Gastrocnemius medialis (tissue), 4 donors: ENCODE measurements at regions not wholly inside any gene's neighbourhood (a gene's known extent, or its start where the extent isn't known, plus 50 kb on each side); places are given as distances from the start of the nearest gene placed in this dataset.

Experiments used
- ATAC-seq, 2 donors: fragments of 150-250 bp; one replicate each; pipeline ENCODE4 v1.9.1; 2016
- DNase-seq, 2 donors: peaks; one replicate each; pipeline ENCODE4 v3.0.0-alpha.2; 2019
- H3K27ac ChIP-seq, 4 donors: fragments of 200-600 bp; sonication (generic); 1 replicate in 1 of 4; 2 replicates in 3 of 4; pipeline ENCODE4 v1.5.1; 2016 to 2018; ENCODE audit warnings: mild to moderate bottlenecking in 2 of 4, moderate library complexity in 1 of 4
- H3K27me3 ChIP-seq, 3 donors: fragments of 200-600 bp; sonication (generic) in 2 of 3; 1 replicate in 1 of 3; 2 replicates in 2 of 3; pipeline versions ENCODE4 v1.5.1 to v1.6.0; 2016 to 2019; ENCODE audit warnings: mild to moderate bottlenecking in 1 of 3, moderate library complexity in 1 of 3
- H3K36me3 ChIP-seq, 2 donors: fragments of 200-600 bp; sonication (generic) in 1 of 2; one replicate each; pipeline ENCODE4 v1.5.1; 2017 to 2018
- H3K4me1 ChIP-seq, 2 donors: fragments of 200-600 bp; sonication (generic) in 1 of 2; one replicate each; pipeline ENCODE4 v1.5.1; 2016 to 2017; ENCODE audit warnings: mild to moderate bottlenecking in 2 of 2
- H3K4me3 ChIP-seq, 4 donors: fragments of 200-600 bp; sonication (generic) in 3 of 4; 1 replicate in 1 of 4; 2 replicates in 3 of 4; pipeline ENCODE4 v1.5.1; 2016 to 2019; ENCODE audit warnings: mild to moderate bottlenecking in 2 of 4
- H3K9me3 ChIP-seq, 3 donors: fragments of 200-600 bp; sonication (generic) in 2 of 3; 1 replicate in 1 of 3; 2 replicates in 2 of 3; pipeline ENCODE4 v1.5.1; 2016 to 2019
- POLR2A ChIP-seq, 2 donors: fragments of 450-650 bp; IDR thresholded peaks; one replicate each; pipeline ENCODE4 v1.6.1; 2017; ENCODE audit warnings: antibody characterized with exemption in 2 of 2, mild to moderate bottlenecking in 2 of 2, moderate library complexity in 2 of 2
- in situ Hi-C, 4 donors: fragments of 200-750 bp; cut with MboI; loops; one replicate each; pipeline versions ENCODE4 v1.15.0 to v1.8.0; 2017; ENCODE audit warnings: low sequenced_read_pairs in 4 of 4
- intact Hi-C: fragments of 100-400 bp; cut with DNase I; formaldehyde crosslinking; loops from one replicate; pipeline ENCODE4 v1.15.1; 2023; ENCODE audit warnings: low total_unique reads
- TF ChIP-seq, protein P1 (sequence below), 5 experiments: fragments of 450-650 bp in 3 of 5; fragments of 200-600 bp in 2 of 5; sonication (generic) in 2 of 5; IDR thresholded peaks in 4 of 5; conservative IDR thresholded peaks in 1 of 5; 1 replicate in 4 of 5; 2 replicates in 1 of 5; pipeline ENCODE4 v1.5.1; 2016 to 2019; ENCODE audit warnings: antibody characterized with exemption in 5 of 5, mild to moderate bottlenecking in 3 of 5, moderate library complexity in 3 of 5

DNA sequence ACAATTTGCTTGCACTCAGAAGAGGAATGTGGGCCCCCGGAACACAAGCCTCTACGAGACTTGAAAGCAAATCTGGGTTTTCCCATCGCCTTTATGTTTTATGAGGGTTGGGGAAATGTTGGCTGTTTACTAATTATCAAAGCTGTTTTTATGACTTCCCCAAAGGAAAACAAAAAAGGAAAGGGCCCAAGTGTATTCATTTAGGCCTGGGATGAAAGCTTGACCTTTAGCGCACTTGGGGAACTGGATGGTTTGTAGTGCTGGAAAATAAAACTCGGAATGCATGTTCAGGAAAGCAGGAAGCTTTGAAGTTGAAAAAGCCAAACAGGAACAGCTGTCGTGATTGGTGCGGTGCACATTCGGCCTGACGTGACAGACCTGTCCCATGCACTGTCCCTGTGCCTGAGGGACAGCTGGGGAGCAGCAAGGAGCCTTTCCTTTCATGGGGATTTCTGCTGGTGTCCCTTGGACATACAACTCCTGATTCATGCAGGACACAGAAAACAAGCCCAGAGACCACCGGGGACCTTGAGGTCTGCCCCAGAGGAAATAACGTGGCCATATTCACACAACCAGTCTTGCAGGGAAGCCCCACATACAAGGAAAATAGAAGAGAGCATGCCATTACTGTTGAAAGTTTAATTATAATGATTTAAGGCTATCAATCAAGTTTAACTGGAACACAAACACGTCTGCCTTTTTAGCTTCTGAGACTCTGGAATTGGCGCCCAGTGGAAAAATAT lies 169.7 kb upstream of the APCDD1 start:
- H3K9me3 ChIP-seq = no peaks in the 10 kb centered on the region
- no peaks in the 10 kb centered on the region for H3K4me1 ChIP-seq
- H3K27me3 ChIP-seq = no peaks in the 10 kb centered on the region
- no peak overlapping the region for H3K27ac ChIP-seq
- DNase-seq (no peak), ATAC-seq (no peak)
- TF ChIP-seq POLR2A (IDR thresholded peaks at IDR 0.05) = no peak
- TF ChIP-seq, protein P1, sequence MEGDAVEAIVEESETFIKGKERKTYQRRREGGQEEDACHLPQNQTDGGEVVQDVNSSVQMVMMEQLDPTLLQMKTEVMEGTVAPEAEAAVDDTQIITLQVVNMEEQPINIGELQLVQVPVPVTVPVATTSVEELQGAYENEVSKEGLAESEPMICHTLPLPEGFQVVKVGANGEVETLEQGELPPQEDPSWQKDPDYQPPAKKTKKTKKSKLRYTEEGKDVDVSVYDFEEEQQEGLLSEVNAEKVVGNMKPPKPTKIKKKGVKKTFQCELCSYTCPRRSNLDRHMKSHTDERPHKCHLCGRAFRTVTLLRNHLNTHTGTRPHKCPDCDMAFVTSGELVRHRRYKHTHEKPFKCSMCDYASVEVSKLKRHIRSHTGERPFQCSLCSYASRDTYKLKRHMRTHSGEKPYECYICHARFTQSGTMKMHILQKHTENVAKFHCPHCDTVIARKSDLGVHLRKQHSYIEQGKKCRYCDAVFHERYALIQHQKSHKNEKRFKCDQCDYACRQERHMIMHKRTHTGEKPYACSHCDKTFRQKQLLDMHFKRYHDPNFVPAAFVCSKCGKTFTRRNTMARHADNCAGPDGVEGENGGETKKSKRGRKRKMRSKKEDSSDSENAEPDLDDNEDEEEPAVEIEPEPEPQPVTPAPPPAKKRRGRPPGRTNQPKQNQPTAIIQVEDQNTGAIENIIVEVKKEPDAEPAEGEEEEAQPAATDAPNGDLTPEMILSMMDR (IDR thresholded peaks at IDR 0.05 in 4 of 5, conservative IDR thresholded peaks at IDR 0.05 in 1 of 5) = no peak
- intact Hi-C loops (no loop called here), in situ Hi-C loops (no loop called here)
- H3K4me3 ChIP-seq = no peak overlapping the region
- H3K36me3 ChIP-seq = no peaks in the 10 kb centered on the region

- H3K27ac ChIP-seq = no peak overlapping the region
- no peaks in the 10 kb centered on the region for H3K27me3 ChIP-seq
- ATAC-seq (no peak), DNase-seq (no peak)
- in situ Hi-C loops = no loop called here
- no peaks in the 10 kb centered on the region for H3K9me3 ChIP-seq
- no peak for TF ChIP-seq POLR2A (IDR thresholded peaks at IDR 0.05)
- TF ChIP-seq, protein P1 (IDR thresholded peaks at IDR 0.05 in 4 of 5, conservative IDR thresholded peaks at IDR 0.05 in 1 of 5) = no peak
- no peaks in the 10 kb centered on the region for H3K4me1 ChIP-seq
- H3K36me3 ChIP-seq = no peaks in the 10 kb centered on the region
- no peak overlapping the region for H3K4me3 ChIP-seq
- intact Hi-C loops = no loop called here
Measured at GRCh38 chr18:10285283-10285640, 169.2 kb upstream of the APCDD1 start.

DNA sequence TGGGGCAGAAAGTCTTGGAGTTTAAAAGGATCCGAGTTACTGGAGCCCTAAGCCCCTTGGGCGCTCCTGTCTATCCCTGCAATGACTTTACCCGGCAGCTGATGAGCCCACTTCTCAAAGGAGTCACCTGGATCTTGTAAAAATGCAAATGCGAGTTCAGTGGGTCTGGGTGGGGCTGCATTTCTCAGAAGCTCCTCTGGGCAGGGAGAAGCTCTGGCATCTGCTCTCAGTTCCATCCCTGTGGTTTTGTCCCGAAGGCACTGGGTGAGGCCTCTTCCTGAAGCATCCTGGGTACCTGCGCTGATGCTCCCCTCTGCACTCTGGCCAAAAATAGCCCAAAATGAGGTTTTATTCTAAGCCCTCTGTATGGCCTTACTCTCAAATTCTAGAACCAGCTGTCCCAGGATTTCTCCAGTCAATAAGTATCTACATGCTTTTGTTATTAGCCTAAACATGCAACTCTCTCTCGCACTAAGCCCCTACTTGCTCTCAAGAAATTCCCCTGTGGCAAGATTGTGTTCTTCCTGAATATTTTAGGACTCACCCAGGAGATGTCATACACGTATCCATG lies 167.8 kb upstream of the APCDD1 start:
- no peaks in the 10 kb centered on the region for H3K4me1 ChIP-seq
- no peak overlapping the region for H3K4me3 ChIP-seq
- no peaks in the 10 kb centered on the region for H3K27me3 ChIP-seq
- TF ChIP-seq POLR2A (IDR thresholded peaks at IDR 0.05) = no peak
- TF ChIP-seq, protein P1 (IDR thresholded peaks at IDR 0.05 in 4 of 5, conservative IDR thresholded peaks at IDR 0.05 in 1 of 5) = no peak
- in situ Hi-C loops (no loop called here), intact Hi-C loops (no loop called here)
- DNase-seq (no peak), ATAC-seq (no peak)
- no peaks in the 10 kb centered on the region for H3K36me3 ChIP-seq
- H3K27ac ChIP-seq = no peak overlapping the region
- H3K9me3 ChIP-seq = no peaks in the 10 kb centered on the region

GRCh38 chr18:10289251-10289650 lies 165.2 kb upstream of the APCDD1 start:
- Histone ChIP-seq H3K4me3 (no peak overlapping the region), H3K27ac (no peak overlapping the region), H3K9me3 (no peaks in the 10 kb centered on the region), H3K27me3 (no peaks in the 10 kb centered on the region), H3K36me3 (no peaks in the 10 kb centered on the region), H3K4me1 (no peaks in the 10 kb centered on the region)
- DNase-seq = no peak
- no peak for ATAC-seq
- intact Hi-C loops = no loop called here
- in situ Hi-C loops = no loop called here
- TF ChIP-seq, protein P1 (IDR thresholded peaks at IDR 0.05 in 4 of 5, conservative IDR thresholded peaks at IDR 0.05 in 1 of 5) = no peak
- no peak for TF ChIP-seq POLR2A (IDR thresholded peaks at IDR 0.05)
